HG03521 (cell line): ENCODE measurements at regions not wholly inside any gene's neighbourhood (a gene's known extent, or its start where the extent isn't known, plus 50 kb on each side); places are given as distances from the start of the nearest gene placed in this dataset.

Experiments
- ATAC-seq: cut with Tn5 transposase; IDR thresholded peaks from one replicate; pipeline ENCODE4 v1.9.1; 2021; ENCODE audit warnings: mild to moderate bottlenecking, moderate library complexity; ENCODE audit not compliant: unreplicated experiment

GRCh38 chr20:12020846-12021245, 103.2 kb downstream of the BTBD3 start:
- ATAC-seq: no peak

GRCh38 chr20:12022126-12022525, 104.4 kb downstream of the BTBD3 start:
- no peak for ATAC-seq

- ATAC-seq: no peak
Measured at GRCh38 chr20:12023194-12023795, 105.6 kb downstream of the BTBD3 start.

- no peak for ATAC-seq
Measured at GRCh38 chr20:12028771-12029170, 111.1 kb downstream of the BTBD3 start.

- no peak for ATAC-seq
Measured at GRCh38 chr20:12030470-12030869, 112.8 kb downstream of the BTBD3 start.

GRCh38 chr20:12036142-12036541, 118.4 kb downstream of the BTBD3 start:
- ATAC-seq: no peak

GRCh38 chr20:12037521-12037920, 119.8 kb downstream of the BTBD3 start:
- ATAC-seq: no peak

GRCh38 chr20:12040261-12040660, 122.6 kb downstream of the BTBD3 start:
- no peak for ATAC-seq

- no peak for ATAC-seq
Measured at GRCh38 chr20:12044969-12045368, 127.3 kb downstream of the BTBD3 start.

GRCh38 chr20:12047838-12048432, 130.2 kb downstream of the BTBD3 start:
- ATAC-seq: no peak

- no peak for ATAC-seq
Measured at GRCh38 chr20:12049125-12049524, 131.4 kb downstream of the BTBD3 start.

GRCh38 chr20:12051206-12052163, 133.8 kb downstream of the BTBD3 start:
- no peak for ATAC-seq

- no peak for ATAC-seq
Measured at GRCh38 chr20:12053353-12053752, 135.7 kb downstream of the BTBD3 start.

- ATAC-seq: no peak
Measured at GRCh38 chr20:12054556-12054955, 136.9 kb downstream of the BTBD3 start.

GRCh38 chr20:12055161-12055560, 137.5 kb downstream of the BTBD3 start:
- no peak for ATAC-seq

- ATAC-seq: no peak
Measured at GRCh38 chr20:12056839-12057238, 139.1 kb downstream of the BTBD3 start.

GRCh38 chr20:12057778-12058177, 140.1 kb downstream of the BTBD3 start:
- ATAC-seq: no peak

GRCh38 chr20:12058216-12058615, 140.5 kb downstream of the BTBD3 start:
- no peak for ATAC-seq

GRCh38 chr20:12061466-12061865, 143.8 kb downstream of the BTBD3 start:
- no peak for ATAC-seq

- ATAC-seq: no peak
Measured at GRCh38 chr20:12063106-12063684, 145.5 kb downstream of the BTBD3 start.

- ATAC-seq: no peak
Measured at GRCh38 chr20:12064540-12064939, 146.8 kb downstream of the BTBD3 start.
